CD14-positive monocyte (primary cell): ENCODE measurements at regions not wholly inside any gene's neighbourhood (a gene's known extent, or its start where the extent isn't known, plus 50 kb on each side); places are given as distances from the start of the nearest gene placed in this dataset.

ENCODE experiments used
- DNase-seq, 3 donors: peaks; one replicate each; pipeline ENCODE4 v3.0.0-alpha.2; 2011 to 2022
- H2AFZ ChIP-seq: 2 replicates; pipeline ENCODE4 v1.6.0; 2012; ENCODE audit warnings: mild to moderate bottlenecking, low read depth, low read length, inconsistent platforms; ENCODE audit not compliant: insufficient read depth, poor library complexity, severe bottlenecking
- H3K27ac ChIP-seq, 2 donors: 1 replicate in 1 of 2; 2 replicates in 1 of 2; pipeline ENCODE4 v1.5.1; 2012 to 2013; ENCODE audit warnings: low read length in 2 of 2, control low read depth in 1 of 2, inconsistent platforms in 1 of 2, low read depth in 1 of 2, mild to moderate bottlenecking in 1 of 2
- H3K27me3 ChIP-seq, 2 donors: one replicate each; pipeline versions ENCODE4 v1.6.0 to v1.6.1; 2011 to 2013; ENCODE audit warnings: low read length in 2 of 2; ENCODE audit not compliant: control insufficient read depth in 2 of 2, insufficient read depth in 2 of 2
- H3K36me3 ChIP-seq, 2 donors: replicated peaks in 1 of 2; 1 replicate in 1 of 2; 2 replicates in 1 of 2; pipeline versions ENCODE4 v1.5.1 to v1.6.1; 2012 to 2013; ENCODE audit warnings: low read length in 2 of 2, control low read depth in 1 of 2, inconsistent platforms in 1 of 2, mild to moderate bottlenecking in 1 of 2; ENCODE audit not compliant: insufficient read depth in 2 of 2, control insufficient read depth in 1 of 2
- H3K4me1 ChIP-seq, 2 donors: 1 replicate in 1 of 2; 2 replicates in 1 of 2; pipeline versions ENCODE4 v1.5.1 to v1.6.1; 2012 to 2013; ENCODE audit warnings: low read length in 2 of 2, control low read depth in 1 of 2, inconsistent platforms in 1 of 2, mild to moderate bottlenecking in 1 of 2, moderate library complexity in 1 of 2; ENCODE audit not compliant: insufficient read depth in 2 of 2, control insufficient read depth in 1 of 2
- H3K4me2 ChIP-seq: replicated peaks from 2 replicates; pipeline ENCODE3; 2012; ENCODE audit warnings: low read length, moderate library complexity, mild to moderate bottlenecking; ENCODE audit not compliant: poor library complexity, severe bottlenecking; ENCODE audit errors: extremely low read depth
- H3K4me3 ChIP-seq, 3 experiments: fragments of 200-600 bp in 1 of 3; sonication (generic) in 1 of 3; replicated peaks in 1 of 3; 1 replicate in 2 of 3; 2 replicates in 1 of 3; pipeline ENCODE4 v1.5.1; 2011 to 2013; ENCODE audit warnings: low read length in 3 of 3, mild to moderate bottlenecking in 3 of 3, control low read depth in 2 of 3, low read depth in 2 of 3, inconsistent platforms in 1 of 3, moderate library complexity in 1 of 3
- H3K79me2 ChIP-seq: 2 replicates; pipeline ENCODE4 v1.6.0; 2012; ENCODE audit warnings: mild to moderate bottlenecking, control low read depth, inconsistent platforms, low read length, moderate library complexity; ENCODE audit not compliant: insufficient read depth
- H3K9ac ChIP-seq: 2 replicates; pipeline ENCODE4 v1.6.0; 2017; ENCODE audit warnings: low read length, mild to moderate bottlenecking; ENCODE audit not compliant: insufficient read depth, poor library complexity, severe bottlenecking
- H3K9me3 ChIP-seq, 2 donors: replicated peaks in 1 of 2; 1 replicate in 1 of 2; 2 replicates in 1 of 2; pipeline versions ENCODE4 v1.5.1 to v1.6.1; 2012 to 2013; ENCODE audit warnings: low read length in 2 of 2, control low read depth in 1 of 2; ENCODE audit not compliant: control insufficient read depth in 1 of 2, insufficient read depth in 1 of 2
- H4K20me1 ChIP-seq: 2 replicates; pipeline ENCODE4 v1.6.0; 2012; ENCODE audit warnings: mild to moderate bottlenecking, low read length, control low read depth, moderate library complexity; ENCODE audit not compliant: insufficient read depth
- H3K27ac Mint-ChIP-seq, 7 donors: one replicate each; pipeline ENCODE4 v1.8.0; 2020; ENCODE audit warnings: mild to moderate bottlenecking in 7 of 7, mixed read lengths in 7 of 7, moderate library complexity in 6 of 7, inconsistent platforms in 2 of 7
- H3K27me3 Mint-ChIP-seq, 3 donors: one replicate each; pipeline ENCODE4 v1.8.0; 2021 to 2022; ENCODE audit warnings: low read depth in 3 of 3, mild to moderate bottlenecking in 3 of 3, mixed read lengths in 3 of 3, moderate library complexity in 3 of 3, inconsistent platforms in 1 of 3
- H3K36me3 Mint-ChIP-seq, 2 donors: one replicate each; pipeline ENCODE4 v1.8.0; 2020; ENCODE audit warnings: mixed read lengths in 2 of 2, inconsistent platforms in 1 of 2, mild to moderate bottlenecking in 1 of 2
- H3K4me1 Mint-ChIP-seq: one replicate; pipeline ENCODE4 v1.8.0; 2020; ENCODE audit warnings: mild to moderate bottlenecking, mixed read lengths
- H3K4me3 Mint-ChIP-seq, 2 donors: one replicate each; pipeline ENCODE4 v1.8.0; 2020; ENCODE audit warnings: mild to moderate bottlenecking in 2 of 2, mixed read lengths in 2 of 2, moderate library complexity in 1 of 2
- H3K9me3 Mint-ChIP-seq, 7 donors: one replicate each; pipeline ENCODE4 v1.8.0; 2020 to 2022; ENCODE audit warnings: mixed read lengths in 7 of 7, mild to moderate bottlenecking in 6 of 7, moderate library complexity in 6 of 7, inconsistent platforms in 2 of 7
- WGBS: methylation state at CpG from one replicate; pipeline ENCODE4 v1.1.5; 2013; ENCODE audit warnings: missing lambda C conversion rate; ENCODE audit not compliant: insufficient coverage; 5-methylcytosine and 5-hydroxymethylcytosine counted together
- intact Hi-C, 2 donors: fragments of 100-400 bp; cut with micrococcal nuclease; formaldehyde crosslinking; loops; one replicate each; pipeline versions ENCODE4 v1.15.0 to v1.15.1; 2023
- TF ChIP-seq, protein P1 (sequence below): fragments of 200-600 bp; IDR thresholded peaks from one replicate; pipeline ENCODE4 v1.8.0; 2022; ENCODE audit warnings: antibody characterized with exemption, mild to moderate bottlenecking

DNA sequence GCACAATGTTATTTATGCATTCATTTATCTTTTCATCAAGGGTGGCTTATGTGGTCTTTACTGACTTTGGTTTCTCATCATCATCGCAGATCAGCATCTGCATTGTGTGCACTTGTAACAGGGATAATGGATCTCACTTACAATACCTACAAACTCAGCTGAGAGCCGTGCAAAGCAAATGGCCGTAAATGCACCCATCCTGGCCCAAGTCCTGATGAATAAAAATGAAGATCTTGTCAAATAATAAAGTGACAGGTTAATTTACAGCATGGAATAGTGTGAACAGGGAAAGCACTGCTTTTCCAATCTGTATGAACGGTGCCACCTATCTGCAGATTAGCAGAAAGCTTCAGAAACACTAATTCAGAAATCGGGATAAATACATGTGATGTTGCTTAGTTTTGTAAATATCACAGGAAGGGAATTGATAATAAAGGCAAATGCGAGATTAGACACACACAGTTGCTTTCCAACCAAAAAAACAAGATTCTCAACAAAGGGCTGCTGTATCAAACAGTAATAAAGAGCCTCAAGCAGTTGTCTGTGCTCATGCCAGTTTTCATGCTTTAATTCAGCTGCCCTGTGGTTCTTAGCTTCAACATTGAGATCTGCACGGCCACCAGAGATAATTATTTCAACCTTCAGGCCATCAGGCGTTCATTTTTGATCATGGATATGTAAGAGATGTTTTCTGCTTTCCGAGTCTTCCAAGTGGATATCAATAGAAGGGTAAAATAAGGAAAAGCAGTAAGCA is 153.4 kb upstream of the POU5F2 start:
- no peaks in the 10 kb centered on the region for H3K27me3 Mint-ChIP-seq
- H3K4me3 Mint-ChIP-seq: no peak overlapping the region
- no peak overlapping the region for H3K27ac Mint-ChIP-seq
- H3K9ac ChIP-seq: no peak overlapping the region
- no peak overlapping the region for H2AFZ ChIP-seq
- 100% methylated on average over 1 of the region's 9 CpGs for WGBS
- no peak overlapping the region for H3K4me2 ChIP-seq
- no peak overlapping the region for H3K27ac ChIP-seq
- no peaks in the 10 kb centered on the region for H3K9me3 Mint-ChIP-seq
- DNase-seq: no peak
- H3K4me3 ChIP-seq: no peak overlapping the region
- peaks cover 4% of the 10 kb centered on the region for H3K4me1 Mint-ChIP-seq
- H3K27me3 ChIP-seq: no peaks in the 10 kb centered on the region
- TF ChIP-seq, protein P1, sequence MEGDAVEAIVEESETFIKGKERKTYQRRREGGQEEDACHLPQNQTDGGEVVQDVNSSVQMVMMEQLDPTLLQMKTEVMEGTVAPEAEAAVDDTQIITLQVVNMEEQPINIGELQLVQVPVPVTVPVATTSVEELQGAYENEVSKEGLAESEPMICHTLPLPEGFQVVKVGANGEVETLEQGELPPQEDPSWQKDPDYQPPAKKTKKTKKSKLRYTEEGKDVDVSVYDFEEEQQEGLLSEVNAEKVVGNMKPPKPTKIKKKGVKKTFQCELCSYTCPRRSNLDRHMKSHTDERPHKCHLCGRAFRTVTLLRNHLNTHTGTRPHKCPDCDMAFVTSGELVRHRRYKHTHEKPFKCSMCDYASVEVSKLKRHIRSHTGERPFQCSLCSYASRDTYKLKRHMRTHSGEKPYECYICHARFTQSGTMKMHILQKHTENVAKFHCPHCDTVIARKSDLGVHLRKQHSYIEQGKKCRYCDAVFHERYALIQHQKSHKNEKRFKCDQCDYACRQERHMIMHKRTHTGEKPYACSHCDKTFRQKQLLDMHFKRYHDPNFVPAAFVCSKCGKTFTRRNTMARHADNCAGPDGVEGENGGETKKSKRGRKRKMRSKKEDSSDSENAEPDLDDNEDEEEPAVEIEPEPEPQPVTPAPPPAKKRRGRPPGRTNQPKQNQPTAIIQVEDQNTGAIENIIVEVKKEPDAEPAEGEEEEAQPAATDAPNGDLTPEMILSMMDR: no peak
- peaks cover 0 to 3% of the 10 kb centered on the region in 2 donors for H3K36me3 Mint-ChIP-seq
- H3K36me3 ChIP-seq: no peaks in the 10 kb centered on the region
- intact Hi-C loops: no loop called here
- H4K20me1 ChIP-seq: no peaks in the 10 kb centered on the region
- H3K4me1 ChIP-seq: no peaks in the 10 kb centered on the region
- H3K79me2 ChIP-seq: no peaks in the 10 kb centered on the region
- no peaks in the 10 kb centered on the region for H3K9me3 ChIP-seq

DNA sequence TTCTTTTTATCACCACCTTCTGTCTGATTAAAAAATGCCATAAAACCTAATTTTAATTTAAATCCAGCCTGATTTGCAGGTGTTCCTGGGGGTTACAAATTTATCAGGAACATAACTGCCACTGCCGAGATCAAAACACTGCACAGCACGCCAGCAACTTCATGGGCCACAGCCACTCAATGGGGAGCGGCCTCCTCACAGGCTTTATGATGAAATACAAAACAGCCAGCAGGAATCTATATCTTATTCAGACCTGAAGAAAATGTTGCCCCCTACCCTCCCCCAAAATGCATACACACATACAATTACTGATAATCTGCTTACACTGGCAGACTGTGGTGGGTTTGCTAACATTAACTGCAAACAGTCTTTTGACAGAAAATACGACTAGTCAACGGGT is 151.7 kb upstream of the POU5F2 start:
- H3K9me3 Mint-ChIP-seq: no peaks in the 10 kb centered on the region
- H3K9me3 ChIP-seq: no peaks in the 10 kb centered on the region
- H3K27me3 Mint-ChIP-seq: no peaks in the 10 kb centered on the region
- peaks cover 0 to 3% of the 10 kb centered on the region in 2 donors for H3K36me3 Mint-ChIP-seq
- H3K27me3 ChIP-seq: no peaks in the 10 kb centered on the region
- no peaks in the 10 kb centered on the region for H3K36me3 ChIP-seq
- TF ChIP-seq, protein P1: no peak
- intact Hi-C loops: no loop called here
- H3K4me3 Mint-ChIP-seq: no peak overlapping the region
- H2AFZ ChIP-seq: no peak overlapping the region
- no peak overlapping the region for H3K9ac ChIP-seq
- H3K4me3 ChIP-seq: no peak overlapping the region
- no peaks in the 10 kb centered on the region for H4K20me1 ChIP-seq
- H3K27ac Mint-ChIP-seq: no peak overlapping the region
- no peaks in the 10 kb centered on the region for H3K4me1 ChIP-seq
- WGBS: 93% methylated on average over 3 of the region's 5 CpGs
- no peak for DNase-seq
- no peak overlapping the region for H3K27ac ChIP-seq
- peaks cover 4% of the 10 kb centered on the region for H3K4me1 Mint-ChIP-seq
- H3K79me2 ChIP-seq: no peaks in the 10 kb centered on the region
- no peak overlapping the region for H3K4me2 ChIP-seq
